GM21360 (cell line): ENCODE measurements at regions not wholly inside any gene's neighbourhood (a gene's known extent, or its start where the extent isn't known, plus 50 kb on each side); places are given as distances from the start of the nearest gene placed in this dataset.

Experiments
- ATAC-seq: cut with Tn5 transposase; IDR thresholded peaks from one replicate; pipeline ENCODE4 v1.9.1; 2021; ENCODE audit warnings: mild to moderate bottlenecking, moderate library complexity; ENCODE audit not compliant: unreplicated experiment

GRCh38 chr6:14622909-14623505, 505.4 kb downstream of the CD83 start:
- no peak for ATAC-seq

- ATAC-seq: no peak
Measured at GRCh38 chr6:14625173-14625895, 507.8 kb downstream of the CD83 start.

- no peak for ATAC-seq
Measured at GRCh38 chr6:14626556-14626955, 509.0 kb downstream of the CD83 start.

GRCh38 chr6:14630016-14630415, 512.4 kb downstream of the CD83 start:
- ATAC-seq: no peak

GRCh38 chr6:14633479-14633878, 515.9 kb downstream of the CD83 start:
- no peak for ATAC-seq

- no peak for ATAC-seq
Measured at GRCh38 chr6:14634072-14634471, 516.5 kb downstream of the CD83 start.

GRCh38 chr6:14635195-14635594, 517.6 kb downstream of the CD83 start:
- ATAC-seq: no peak

GRCh38 chr6:14635934-14636591, 518.5 kb downstream of the CD83 start:
- ATAC-seq: no peak

GRCh38 chr6:14638435-14638905, 520.9 kb downstream of the CD83 start:
- ATAC-seq: no peak

- no peak for ATAC-seq
Measured at GRCh38 chr6:14638906-14639761, 521.6 kb downstream of the CD83 start.

GRCh38 chr6:14639983-14640599, 522.5 kb downstream of the CD83 start:
- no peak for ATAC-seq

GRCh38 chr6:14640631-14641030, 523.1 kb downstream of the CD83 start:
- no peak for ATAC-seq

- ATAC-seq: no peak
Measured at GRCh38 chr6:14641423-14642135, 524.0 kb downstream of the CD83 start.

GRCh38 chr6:14642136-14642505, 524.5 kb downstream of the CD83 start:
- ATAC-seq: no peak

GRCh38 chr6:14642842-14643241, 525.3 kb downstream of the CD83 start:
- no peak for ATAC-seq

- no peak for ATAC-seq
Measured at GRCh38 chr6:14644381-14644780, 526.8 kb downstream of the CD83 start.

GRCh38 chr6:14645221-14645620, 527.6 kb downstream of the CD83 start:
- no peak for ATAC-seq

- ATAC-seq: no peak
Measured at GRCh38 chr6:14645841-14646240, 528.3 kb downstream of the CD83 start.

GRCh38 chr6:14646371-14646770, 528.8 kb downstream of the CD83 start:
- no peak for ATAC-seq

GRCh38 chr6:14647357-14647756, 529.8 kb downstream of the CD83 start:
- ATAC-seq: no peak
